Medulla oblongata (tissue), 1 donor: ENCODE measurements at regions not wholly inside any gene's neighbourhood (a gene's known extent, or its start where the extent isn't known, plus 50 kb on each side); places are given as distances from the start of the nearest gene placed in this dataset.
"Not testable (repeated sequence)": the region's sequence is repeated elsewhere in the genome, so short reads cannot be mapped to it uniquely, and the experiment has no call there.

ENCODE experiments used
- DNase-seq: peaks from one replicate; pipeline ENCODE4 v3.0.0-alpha.2; 2015; ENCODE audit errors: extremely low spot score

GRCh38 chr10:2920637-2921036 is 146.7 kb upstream of the PFKP start:
- DNase-seq = no peak

- no peak for DNase-seq
These were observed 147.2 kb upstream of the PFKP start for GRCh38 chr10:2920168-2920567.

- no peak for DNase-seq
These were observed 148.3 kb upstream of the PFKP start for GRCh38 chr10:2919016-2919415.

- DNase-seq = no peak
These were observed 148.9 kb upstream of the PFKP start for GRCh38 chr10:2918489-2918888.

GRCh38 chr10:2917926-2918325 is 149.4 kb upstream of the PFKP start:
- no peak for DNase-seq

GRCh38 chr10:2915412-2915811 is 151.9 kb upstream of the PFKP start:
- DNase-seq = no peak

- no peak for DNase-seq
These were observed 152.6 kb upstream of the PFKP start for GRCh38 chr10:2914741-2915140.

- no peak for DNase-seq
These were observed 153.9 kb upstream of the PFKP start for GRCh38 chr10:2913474-2913873.

GRCh38 chr10:2910656-2911055 is 156.7 kb upstream of the PFKP start:
- no peak for DNase-seq

GRCh38 chr10:2909921-2910320 is 157.4 kb upstream of the PFKP start:
- no peak for DNase-seq

GRCh38 chr10:2908851-2909630 is 158.3 kb upstream of the PFKP start:
- DNase-seq = no peak

- no peak for DNase-seq
These were observed 160.4 kb upstream of the PFKP start for GRCh38 chr10:2906974-2907373.

- no peak for DNase-seq
These were observed 161.5 kb upstream of the PFKP start for GRCh38 chr10:2905851-2906250.

GRCh38 chr10:2900530-2900929 is 166.8 kb upstream of the PFKP start:
- no peak for DNase-seq

- DNase-seq = no peak
These were observed 167.9 kb upstream of the PFKP start for GRCh38 chr10:2899246-2899951.

GRCh38 chr10:2898509-2898860 is 168.9 kb upstream of the PFKP start:
- DNase-seq = no peak

- no peak for DNase-seq
These were observed 169.5 kb upstream of the PFKP start for GRCh38 chr10:2897619-2898508.

GRCh38 chr10:2896334-2896733 is 171.0 kb upstream of the PFKP start:
- DNase-seq = not testable (repeated sequence)

GRCh38 chr10:2895594-2896196 is 171.7 kb upstream of the PFKP start:
- peak; percentile 41 for DNase-seq

- no peak for DNase-seq
These were observed 173.4 kb upstream of the PFKP start for GRCh38 chr10:2893991-2894390.

- DNase-seq = no peak
These were observed 174.0 kb upstream of the PFKP start for GRCh38 chr10:2893158-2893845.

- DNase-seq = no peak
These were observed 175.6 kb upstream of the PFKP start for GRCh38 chr10:2891770-2892124.
